ENCODE measurements at regions not wholly inside any gene's neighbourhood (a gene's known extent, or its start where the extent isn't known, plus 50 kb on each side); places are given as distances from the start of the nearest gene placed in this dataset.

- TF ChIP-seq CTCF (IDR thresholded peaks at IDR 0.05; ENCODE audit: low read depth, low read length) (no peak), MAX (IDR thresholded peaks at IDR 0.05; ENCODE audit: low read depth, low read length) (no peak), POLR2A (IDR thresholded peaks at IDR 0.05; ENCODE audit: extremely low read depth, insufficient read length) (no peak), MYC (IDR thresholded peaks at IDR 0.05; ENCODE audit: low read depth, low read length) (no peak)
These were observed 324.4 kb downstream of the BRINP1 start for GRCh38 chr9:119044806-119045205.
